GM10248 (cell line): ENCODE measurements at regions not wholly inside any gene's neighbourhood (a gene's known extent, or its start where the extent isn't known, plus 50 kb on each side); places are given as distances from the start of the nearest gene placed in this dataset.

ENCODE experiments used
- CTCF ChIA-PET: fragments of 300-600 bp; sonication (Branson Sonifier 250); formaldehyde crosslinking; extraction: SDS; loops from one replicate; lab custom pipeline; 2021; ENCODE audit warnings: antibody characterized with exemption; lab: Yijun Ruan, JAX
- POLR2A ChIA-PET: fragments of 350-650 bp; sonication (Branson Sonifier 250); formaldehyde crosslinking; extraction: SDS; loops from one replicate; lab custom pipeline; 2020; ENCODE audit warnings: antibody characterized with exemption; lab: Yijun Ruan, JAX
- DNase-seq: peaks from one replicate; pipeline ENCODE4 v3.0.0; 2012; ENCODE audit errors: extremely low spot score
- CTCF ChIP-seq: IDR thresholded peaks from 2 replicates; pipeline ENCODE4 v1.5.1; 2012; ENCODE audit warnings: mild to moderate bottlenecking, low read depth; ENCODE audit errors: extremely low read depth, missing control alignments, control extremely low read depth

DNA sequence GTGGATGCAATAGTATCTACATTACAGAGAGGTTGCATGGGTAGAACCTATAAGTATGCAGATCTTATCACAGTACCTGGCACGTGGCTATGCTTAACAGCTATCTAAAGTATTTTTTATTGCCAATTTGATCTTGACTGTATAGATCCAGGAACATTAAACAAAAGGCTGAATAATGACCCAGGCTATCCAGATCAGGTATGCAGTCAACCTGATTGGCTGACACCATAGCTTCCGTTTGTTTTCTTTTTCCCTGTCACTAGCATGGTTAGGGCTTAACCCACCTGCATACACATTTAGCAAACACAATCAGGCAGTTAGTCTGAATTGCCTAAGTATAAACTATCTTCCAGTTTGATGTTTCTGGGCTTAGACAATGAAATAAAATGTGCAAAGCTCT, 264.9 kb upstream of the PLXNA2 start:
- ChIA-PET POLR2A (no interaction called here), CTCF (interaction anchor here (1.3 to 1.5 kb wide), 2 partner anchors 11 to 17 kb away, joined by 3 read pairs; no protein-coding TSS in a partner anchor)
- DNase-seq = no peak
- TF ChIP-seq CTCF = no peak

GRCh38 chr1:208510192-208510952, 266.2 kb upstream of the PLXNA2 start:
- DNase-seq = no peak
- ChIA-PET CTCF (interaction anchor here (1.5 kb wide), 1 partner anchor 18 kb away, joined by 3 read pairs; no protein-coding TSS in a partner anchor), POLR2A (no interaction called here)
- TF ChIP-seq CTCF = no peak

DNA sequence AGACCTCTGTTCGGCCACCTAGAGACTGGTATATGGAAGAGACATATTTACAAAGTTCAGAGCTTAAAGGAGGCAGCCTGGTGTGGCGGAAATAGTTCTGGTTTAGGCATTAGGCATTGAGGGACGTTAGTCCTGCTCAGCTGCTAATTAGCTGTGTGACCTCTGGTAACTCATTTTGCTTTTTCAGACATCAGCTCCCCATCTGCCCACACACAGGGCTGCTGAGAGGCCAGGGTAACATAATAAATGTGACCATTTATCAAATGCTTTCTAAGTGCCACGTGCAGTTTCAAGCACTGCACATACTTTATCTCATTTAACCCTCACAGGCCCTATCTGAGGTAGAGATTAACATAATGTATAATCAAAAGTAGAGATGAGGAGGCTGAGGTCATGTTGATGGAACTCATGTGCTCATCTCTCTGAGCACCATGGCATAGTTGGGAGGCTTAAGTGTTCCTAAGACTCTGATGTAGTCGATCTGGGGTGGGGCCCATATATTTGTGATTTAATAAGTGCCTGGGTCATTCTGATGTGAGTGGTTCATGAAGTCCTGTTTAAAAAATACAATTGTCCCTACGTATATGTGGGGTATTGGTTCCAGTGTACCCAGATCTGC, 267.2 kb upstream of the PLXNA2 start:
- ChIA-PET POLR2A (no interaction called here), CTCF (no interaction called here)
- TF ChIP-seq CTCF = no peak
- no peak for DNase-seq

GRCh38 chr1:208513799-208514198, 269.6 kb upstream of the PLXNA2 start:
- POLR2A ChIA-PET = no interaction called here

GRCh38 chr1:208515129-208515528, 270.9 kb upstream of the PLXNA2 start:
- ChIA-PET POLR2A (no interaction called here), CTCF (no interaction called here)
- DNase-seq = no peak
- TF ChIP-seq CTCF = no peak

More at GRCh38 chr1:208513799-208514198, 269.6 kb upstream of the PLXNA2 start:
- CTCF ChIA-PET = no interaction called here
- no peak for TF ChIP-seq CTCF
- no peak for DNase-seq

GRCh38 chr1:208516780-208517179, 272.6 kb upstream of the PLXNA2 start:
- ChIA-PET CTCF (no interaction called here), POLR2A (no interaction called here)
- TF ChIP-seq CTCF = no peak
- no peak for DNase-seq
